ENCODE measurements at regions not wholly inside any gene's neighbourhood (a gene's known extent, or its start where the extent isn't known, plus 50 kb on each side); places are given as distances from the start of the nearest gene placed in this dataset.
"Not testable (repeated sequence)": the region's sequence is repeated elsewhere in the genome, so short reads cannot be mapped to it uniquely, and the experiment has no call there.

DNA sequence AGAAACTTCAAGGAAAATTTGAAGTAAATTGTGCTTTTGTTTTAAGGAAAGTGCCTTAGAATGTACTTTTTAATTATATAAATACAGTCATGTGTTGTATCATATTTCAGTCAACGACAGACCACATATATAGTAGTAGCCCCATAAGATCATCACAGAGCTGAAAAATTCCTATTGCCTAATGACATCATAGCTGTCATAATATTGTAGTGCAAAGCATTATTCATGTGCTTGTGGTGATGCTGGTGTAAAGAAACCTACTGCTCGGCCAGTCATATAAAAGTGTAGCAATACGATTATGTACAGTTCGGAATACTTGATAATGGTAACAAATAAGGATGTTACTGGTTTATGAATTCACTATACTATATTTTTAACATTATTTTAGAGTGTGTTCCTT is 198.9 kb upstream of the SLC16A7 start:
- TF ChIP-seq, protein P1, sequence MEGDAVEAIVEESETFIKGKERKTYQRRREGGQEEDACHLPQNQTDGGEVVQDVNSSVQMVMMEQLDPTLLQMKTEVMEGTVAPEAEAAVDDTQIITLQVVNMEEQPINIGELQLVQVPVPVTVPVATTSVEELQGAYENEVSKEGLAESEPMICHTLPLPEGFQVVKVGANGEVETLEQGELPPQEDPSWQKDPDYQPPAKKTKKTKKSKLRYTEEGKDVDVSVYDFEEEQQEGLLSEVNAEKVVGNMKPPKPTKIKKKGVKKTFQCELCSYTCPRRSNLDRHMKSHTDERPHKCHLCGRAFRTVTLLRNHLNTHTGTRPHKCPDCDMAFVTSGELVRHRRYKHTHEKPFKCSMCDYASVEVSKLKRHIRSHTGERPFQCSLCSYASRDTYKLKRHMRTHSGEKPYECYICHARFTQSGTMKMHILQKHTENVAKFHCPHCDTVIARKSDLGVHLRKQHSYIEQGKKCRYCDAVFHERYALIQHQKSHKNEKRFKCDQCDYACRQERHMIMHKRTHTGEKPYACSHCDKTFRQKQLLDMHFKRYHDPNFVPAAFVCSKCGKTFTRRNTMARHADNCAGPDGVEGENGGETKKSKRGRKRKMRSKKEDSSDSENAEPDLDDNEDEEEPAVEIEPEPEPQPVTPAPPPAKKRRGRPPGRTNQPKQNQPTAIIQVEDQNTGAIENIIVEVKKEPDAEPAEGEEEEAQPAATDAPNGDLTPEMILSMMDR (IDR thresholded peaks at IDR 0.05; ENCODE audit: low read length): no peak
- no peak for TF ChIP-seq EZH2 (IDR thresholded peaks at IDR 0.05; ENCODE audit: borderline replicate concordance, low read length)
- Histone ChIP-seq H3K36me3 (ENCODE audit: insufficient read depth, low read length) (no peaks in the 10 kb centered on the region), H3K79me2 (ENCODE audit: insufficient read depth, low read length) (no peaks in the 10 kb centered on the region), H3K4me1 (ENCODE audit: insufficient read depth, low read length, severe bottlenecking) (no peaks in the 10 kb centered on the region), H3K4me2 (ENCODE audit: low read length) (no peak overlapping the region), H3K9me2 (ENCODE audit: low read depth, low read length) (no peaks in the 10 kb centered on the region), H3F3A (ENCODE audit: insufficient read depth, low read length) (no peaks in the 10 kb centered on the region), H4K20me1 (ENCODE audit: insufficient read depth, low read length) (no peaks in the 10 kb centered on the region), H2AFZ (ENCODE audit: low read length) (no peak overlapping the region), H3K9ac (ENCODE audit: low read length) (no peak overlapping the region), H3K27ac (ENCODE audit: low read depth, low read length, poor library complexity, severe bottlenecking) (no peak overlapping the region), H3K4me3 (ENCODE audit: low read depth, low read length, poor library complexity, severe bottlenecking) (no peak overlapping the region), H3K27me3 (ENCODE audit: insufficient read depth, low read length) (no peaks in the 10 kb centered on the region), H3K9me3 (ENCODE audit: low read length) (no peaks in the 10 kb centered on the region)

DNA sequence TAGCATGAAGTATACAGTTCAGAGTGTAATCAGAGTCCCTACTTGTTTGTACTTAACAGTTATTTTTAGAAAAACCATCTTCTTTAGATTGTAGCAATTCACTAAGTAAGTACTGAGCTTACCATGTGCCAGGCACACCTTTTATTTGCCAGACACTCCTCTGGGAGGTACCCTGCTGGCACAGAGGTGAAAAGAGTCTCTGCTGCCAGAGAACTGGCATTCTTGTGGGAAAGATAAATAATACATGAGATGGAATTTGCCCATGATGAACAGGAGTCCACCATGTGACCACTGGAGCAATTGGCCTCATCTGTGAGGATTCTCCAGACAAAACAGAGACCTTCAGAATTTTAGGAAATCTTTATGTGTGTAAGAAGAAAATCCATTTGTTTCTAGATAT is 199.3 kb upstream of the SLC16A7 start:
- Histone ChIP-seq H3K9me3 (ENCODE audit: low read length) (no peaks in the 10 kb centered on the region), H3K4me3 (ENCODE audit: low read depth, low read length, poor library complexity, severe bottlenecking) (no peak overlapping the region), H3K9me2 (ENCODE audit: low read depth, low read length) (no peaks in the 10 kb centered on the region), H3K27ac (ENCODE audit: low read depth, low read length, poor library complexity, severe bottlenecking) (no peak overlapping the region), H4K20me1 (ENCODE audit: insufficient read depth, low read length) (no peaks in the 10 kb centered on the region), H2AFZ (ENCODE audit: low read length) (no peak overlapping the region), H3F3A (ENCODE audit: insufficient read depth, low read length) (no peaks in the 10 kb centered on the region), H3K9ac (ENCODE audit: low read length) (no peak overlapping the region), H3K27me3 (ENCODE audit: insufficient read depth, low read length) (no peaks in the 10 kb centered on the region), H3K36me3 (ENCODE audit: insufficient read depth, low read length) (no peaks in the 10 kb centered on the region), H3K79me2 (ENCODE audit: insufficient read depth, low read length) (no peaks in the 10 kb centered on the region), H3K4me1 (ENCODE audit: insufficient read depth, low read length, severe bottlenecking) (no peaks in the 10 kb centered on the region), H3K4me2 (ENCODE audit: low read length) (no peak overlapping the region)
- no peak for TF ChIP-seq EZH2 (IDR thresholded peaks at IDR 0.05; ENCODE audit: borderline replicate concordance, low read length)
- TF ChIP-seq, protein P1 (IDR thresholded peaks at IDR 0.05; ENCODE audit: low read length): no peak

DNA sequence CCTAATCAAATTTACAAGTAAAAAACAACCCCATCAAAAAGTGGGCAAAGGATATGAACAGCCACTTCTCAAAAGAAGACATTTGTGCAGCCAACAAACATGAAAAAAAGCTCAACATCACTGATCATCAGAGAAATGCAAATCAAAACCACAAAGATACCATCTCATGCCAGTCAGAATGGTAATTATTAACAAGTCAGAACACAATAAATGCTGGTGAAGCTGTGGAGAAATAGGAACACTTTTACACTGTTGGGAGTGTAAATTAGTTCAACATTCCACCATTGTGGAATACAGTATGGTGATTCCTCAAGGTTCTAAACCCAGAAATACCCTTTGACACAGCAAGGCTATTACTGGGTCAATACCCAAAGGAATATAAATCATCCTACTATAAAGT is 200.5 kb upstream of the SLC16A7 start:
- H3F3A ChIP-seq (ENCODE audit: insufficient read depth, low read length); H4K20me1 ChIP-seq (ENCODE audit: insufficient read depth, low read length); H3K4me3 ChIP-seq (ENCODE audit: low read depth, low read length, poor library complexity, severe bottlenecking); H3K27ac ChIP-seq (ENCODE audit: low read depth, low read length, poor library complexity, severe bottlenecking); H2AFZ ChIP-seq (ENCODE audit: low read length); H3K27me3 ChIP-seq (ENCODE audit: insufficient read depth, low read length); H3K36me3 ChIP-seq (ENCODE audit: insufficient read depth, low read length); H3K4me2 ChIP-seq (ENCODE audit: low read length); H3K9me3 ChIP-seq (ENCODE audit: low read length); H3K9ac ChIP-seq (ENCODE audit: low read length); H3K9me2 ChIP-seq (ENCODE audit: low read depth, low read length); H3K79me2 ChIP-seq (ENCODE audit: insufficient read depth, low read length); H3K4me1 ChIP-seq (ENCODE audit: insufficient read depth, low read length, severe bottlenecking): not testable (repeated sequence)

DNA sequence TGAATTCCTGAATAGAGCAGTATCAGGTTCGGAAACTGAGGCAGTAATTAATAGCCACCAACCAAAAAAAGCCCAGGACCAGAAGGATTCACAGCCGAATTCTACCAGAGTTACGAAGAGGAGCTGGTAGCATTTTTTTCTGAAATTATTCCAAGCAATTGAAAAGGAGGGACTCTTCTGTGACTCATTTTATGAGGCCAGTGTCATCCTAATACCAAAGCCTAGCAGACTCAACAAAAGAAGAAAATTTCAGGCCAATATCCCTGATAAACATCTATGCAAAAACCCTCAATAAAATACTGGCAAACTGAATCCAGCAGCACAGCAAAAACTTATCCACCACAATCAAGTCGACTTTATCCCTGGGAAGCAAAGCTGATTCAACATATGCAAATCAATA is 202.3 kb upstream of the SLC16A7 start:
- TF ChIP-seq EZH2 (IDR thresholded peaks at IDR 0.05; ENCODE audit: borderline replicate concordance, low read length): no peak
- Histone ChIP-seq H3K4me2 (ENCODE audit: low read length) (no peak overlapping the region), H3K27me3 (ENCODE audit: insufficient read depth, low read length) (no peaks in the 10 kb centered on the region), H3K9ac (ENCODE audit: low read length) (no peak overlapping the region), H3K79me2 (ENCODE audit: insufficient read depth, low read length) (no peaks in the 10 kb centered on the region), H3K4me3 (ENCODE audit: low read depth, low read length, poor library complexity, severe bottlenecking) (no peak overlapping the region), H3K9me2 (ENCODE audit: low read depth, low read length) (no peaks in the 10 kb centered on the region), H3K27ac (ENCODE audit: low read depth, low read length, poor library complexity, severe bottlenecking) (no peak overlapping the region), H3F3A (ENCODE audit: insufficient read depth, low read length) (no peaks in the 10 kb centered on the region), H3K9me3 (ENCODE audit: low read length) (no peaks in the 10 kb centered on the region), H3K4me1 (ENCODE audit: insufficient read depth, low read length, severe bottlenecking) (no peaks in the 10 kb centered on the region), H3K36me3 (ENCODE audit: insufficient read depth, low read length) (no peaks in the 10 kb centered on the region), H2AFZ (ENCODE audit: low read length) (no peak overlapping the region), H4K20me1 (ENCODE audit: insufficient read depth, low read length) (no peaks in the 10 kb centered on the region)

Data from OCI-LY1 (cell line).